ENCODE measurements at regions not wholly inside any gene's neighbourhood (a gene's known extent, or its start where the extent isn't known, plus 50 kb on each side); places are given as distances from the start of the nearest gene placed in this dataset.
"Not testable (repeated sequence)": the region's sequence is repeated elsewhere in the genome, so short reads cannot be mapped to it uniquely, and the experiment has no call there.

- H3K4me3 ChIP-seq (ENCODE audit: low read depth, low read length): no peak overlapping the region
- TF ChIP-seq POLR2A (IDR thresholded peaks at IDR 0.05; ENCODE audit: extremely low read depth, insufficient read length) (no peak), MAX (IDR thresholded peaks at IDR 0.05; ENCODE audit: low read depth, low read length) (no peak), MYC (IDR thresholded peaks at IDR 0.05; ENCODE audit: low read depth, low read length) (no peak), CTCF (IDR thresholded peaks at IDR 0.05; ENCODE audit: low read depth, low read length) (no peak)
- no peak for DNase-seq (ENCODE audit: low read depth)
Observed at GRCh38 chr6:57822896-57823358, 505.5 kb downstream of the PRIM2 start.

GRCh38 chr6:57837622-57838209 lies 520.3 kb downstream of the PRIM2 start:
- not testable (repeated sequence) for DNase-seq (ENCODE audit: low read depth)

GRCh38 chr6:57841551-57841950 lies 524.1 kb downstream of the PRIM2 start:
- not testable (repeated sequence) for DNase-seq (ENCODE audit: low read depth)

More at GRCh38 chr6:57837622-57838209, 520.3 kb downstream of the PRIM2 start:
- H3K4me3 ChIP-seq (ENCODE audit: low read depth, low read length): not testable (repeated sequence)

GRCh38 chr6:57853745-57854407 lies 536.4 kb downstream of the PRIM2 start:
- DNase-seq (ENCODE audit: low read depth); H3K4me3 ChIP-seq (ENCODE audit: low read depth, low read length): not testable (repeated sequence)

More at GRCh38 chr6:57841551-57841950, 524.1 kb downstream of the PRIM2 start:
- not testable (repeated sequence) for H3K4me3 ChIP-seq (ENCODE audit: low read depth, low read length)

- not testable (repeated sequence) for DNase-seq (ENCODE audit: low read depth); H3K4me3 ChIP-seq (ENCODE audit: low read depth, low read length)
Observed at GRCh38 chr6:57860481-57861315, 543.3 kb downstream of the PRIM2 start.

- DNase-seq (ENCODE audit: low read depth); H3K4me3 ChIP-seq (ENCODE audit: low read depth, low read length): not testable (repeated sequence)
Observed at GRCh38 chr6:57870083-57870482, 552.7 kb downstream of the PRIM2 start.

- DNase-seq (ENCODE audit: low read depth): not testable (repeated sequence)
Observed at GRCh38 chr6:57873424-57873823, 556.0 kb downstream of the PRIM2 start.

GRCh38 chr6:57876659-57877058 lies 559.2 kb downstream of the PRIM2 start:
- DNase-seq (ENCODE audit: low read depth): peak; percentile 2
- H3K4me3 ChIP-seq (ENCODE audit: low read depth, low read length): not testable (repeated sequence)

More at GRCh38 chr6:57873424-57873823, 556.0 kb downstream of the PRIM2 start:
- not testable (repeated sequence) for H3K4me3 ChIP-seq (ENCODE audit: low read depth, low read length)

- H3K4me3 ChIP-seq (ENCODE audit: low read depth, low read length); DNase-seq (ENCODE audit: low read depth): not testable (repeated sequence)
Observed at GRCh38 chr6:57877729-57878128, 560.3 kb downstream of the PRIM2 start.

GRCh38 chr6:57878792-57879191 lies 561.4 kb downstream of the PRIM2 start:
- not testable (repeated sequence) for H3K4me3 ChIP-seq (ENCODE audit: low read depth, low read length)
- DNase-seq (ENCODE audit: low read depth): peak; percentile 77

GRCh38 chr6:57898850-57899249 lies 581.4 kb downstream of the PRIM2 start:
- H3K4me3 ChIP-seq (ENCODE audit: low read depth, low read length); DNase-seq (ENCODE audit: low read depth): not testable (repeated sequence)

- DNase-seq (ENCODE audit: low read depth); H3K4me3 ChIP-seq (ENCODE audit: low read depth, low read length): not testable (repeated sequence)
Observed at GRCh38 chr6:57900687-57901399, 583.4 kb downstream of the PRIM2 start.

GRCh38 chr6:57901445-57901844 lies 584.0 kb downstream of the PRIM2 start:
- H3K4me3 ChIP-seq (ENCODE audit: low read depth, low read length); DNase-seq (ENCODE audit: low read depth): not testable (repeated sequence)

GRCh38 chr6:57904356-57904755 lies 586.9 kb downstream of the PRIM2 start:
- not testable (repeated sequence) for DNase-seq (ENCODE audit: low read depth); H3K4me3 ChIP-seq (ENCODE audit: low read depth, low read length)

GRCh38 chr6:57915300-57915699 lies 597.9 kb downstream of the PRIM2 start:
- DNase-seq (ENCODE audit: low read depth); H3K4me3 ChIP-seq (ENCODE audit: low read depth, low read length): not testable (repeated sequence)

GRCh38 chr6:57942966-57943365 lies 625.5 kb downstream of the PRIM2 start:
- H3K4me3 ChIP-seq (ENCODE audit: low read depth, low read length); DNase-seq (ENCODE audit: low read depth): not testable (repeated sequence)
